ENCODE measurements at regions not wholly inside any gene's neighbourhood (a gene's known extent, or its start where the extent isn't known, plus 50 kb on each side); places are given as distances from the start of the nearest gene placed in this dataset.
"Not testable (repeated sequence)": the region's sequence is repeated elsewhere in the genome, so short reads cannot be mapped to it uniquely, and the experiment has no call there.

DNA sequence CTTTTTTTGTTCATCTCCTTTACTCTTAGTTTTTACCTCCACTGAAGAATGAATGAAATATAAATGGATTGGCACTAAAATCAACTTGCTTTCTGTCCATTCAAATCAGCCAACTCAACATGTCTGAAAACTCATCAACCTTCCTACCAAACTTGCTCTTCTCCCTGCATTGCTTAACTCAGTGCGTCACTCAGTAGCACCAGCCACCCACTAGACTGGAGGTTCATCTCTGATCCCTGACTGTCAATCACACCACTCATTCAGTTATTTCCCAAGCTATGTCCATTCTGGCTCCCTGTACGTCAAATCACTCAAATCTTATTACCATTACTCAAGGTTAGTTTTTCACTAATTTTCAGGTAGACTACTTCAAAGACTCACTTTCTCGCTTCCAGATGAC, 75.2 kb upstream of the RBMS1 start:
- Mint-ChIP-seq H3K9me3 (ENCODE audit: low read depth) (peaks cover 9% of the 10 kb centered on the region), H3K27ac (no peak overlapping the region), H3K36me3 (ENCODE audit: insufficient read depth) (no peaks in the 10 kb centered on the region), H3K27me3 (no peaks in the 10 kb centered on the region), H3K4me3 (ENCODE audit: low read depth) (no peak overlapping the region), H3K4me1 (ENCODE audit: low read depth) (no peaks in the 10 kb centered on the region)
- TF ChIP-seq, protein P1, sequence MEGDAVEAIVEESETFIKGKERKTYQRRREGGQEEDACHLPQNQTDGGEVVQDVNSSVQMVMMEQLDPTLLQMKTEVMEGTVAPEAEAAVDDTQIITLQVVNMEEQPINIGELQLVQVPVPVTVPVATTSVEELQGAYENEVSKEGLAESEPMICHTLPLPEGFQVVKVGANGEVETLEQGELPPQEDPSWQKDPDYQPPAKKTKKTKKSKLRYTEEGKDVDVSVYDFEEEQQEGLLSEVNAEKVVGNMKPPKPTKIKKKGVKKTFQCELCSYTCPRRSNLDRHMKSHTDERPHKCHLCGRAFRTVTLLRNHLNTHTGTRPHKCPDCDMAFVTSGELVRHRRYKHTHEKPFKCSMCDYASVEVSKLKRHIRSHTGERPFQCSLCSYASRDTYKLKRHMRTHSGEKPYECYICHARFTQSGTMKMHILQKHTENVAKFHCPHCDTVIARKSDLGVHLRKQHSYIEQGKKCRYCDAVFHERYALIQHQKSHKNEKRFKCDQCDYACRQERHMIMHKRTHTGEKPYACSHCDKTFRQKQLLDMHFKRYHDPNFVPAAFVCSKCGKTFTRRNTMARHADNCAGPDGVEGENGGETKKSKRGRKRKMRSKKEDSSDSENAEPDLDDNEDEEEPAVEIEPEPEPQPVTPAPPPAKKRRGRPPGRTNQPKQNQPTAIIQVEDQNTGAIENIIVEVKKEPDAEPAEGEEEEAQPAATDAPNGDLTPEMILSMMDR (IDR thresholded peaks at IDR 0.05; ENCODE audit: unreplicated experiment) = no peak
- DNase-seq (ENCODE audit: low spot score, unreplicated experiment) = no peak

DNA sequence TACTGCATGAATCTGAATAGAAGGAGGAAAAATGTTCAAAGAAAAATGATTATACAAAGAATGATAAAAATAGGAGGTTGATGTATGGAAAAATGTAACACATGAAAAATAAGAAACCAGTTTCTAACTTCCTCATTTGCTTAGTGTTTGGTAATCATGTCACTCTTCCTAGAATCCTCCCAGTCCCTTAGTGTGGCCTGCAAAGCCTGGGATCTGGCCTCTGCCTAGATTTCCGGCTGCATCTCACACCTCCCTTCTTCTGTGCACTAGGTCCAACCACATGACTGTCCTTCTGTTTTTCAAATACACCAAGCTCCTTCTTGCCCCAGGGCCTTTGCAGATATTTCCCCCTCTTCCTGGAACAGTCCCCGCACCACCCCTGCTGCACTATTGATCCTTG, 76.8 kb upstream of the RBMS1 start:
- TF ChIP-seq, protein P1 (IDR thresholded peaks at IDR 0.05; ENCODE audit: unreplicated experiment) = no peak
- Mint-ChIP-seq H3K9me3 (ENCODE audit: low read depth) (peaks cover 9% of the 10 kb centered on the region), H3K4me1 (ENCODE audit: low read depth) (no peaks in the 10 kb centered on the region), H3K4me3 (ENCODE audit: low read depth) (no peak overlapping the region), H3K27ac (no peak overlapping the region), H3K27me3 (no peaks in the 10 kb centered on the region), H3K36me3 (ENCODE audit: insufficient read depth) (no peaks in the 10 kb centered on the region)
- DNase-seq (ENCODE audit: low spot score, unreplicated experiment) = no peak

DNA sequence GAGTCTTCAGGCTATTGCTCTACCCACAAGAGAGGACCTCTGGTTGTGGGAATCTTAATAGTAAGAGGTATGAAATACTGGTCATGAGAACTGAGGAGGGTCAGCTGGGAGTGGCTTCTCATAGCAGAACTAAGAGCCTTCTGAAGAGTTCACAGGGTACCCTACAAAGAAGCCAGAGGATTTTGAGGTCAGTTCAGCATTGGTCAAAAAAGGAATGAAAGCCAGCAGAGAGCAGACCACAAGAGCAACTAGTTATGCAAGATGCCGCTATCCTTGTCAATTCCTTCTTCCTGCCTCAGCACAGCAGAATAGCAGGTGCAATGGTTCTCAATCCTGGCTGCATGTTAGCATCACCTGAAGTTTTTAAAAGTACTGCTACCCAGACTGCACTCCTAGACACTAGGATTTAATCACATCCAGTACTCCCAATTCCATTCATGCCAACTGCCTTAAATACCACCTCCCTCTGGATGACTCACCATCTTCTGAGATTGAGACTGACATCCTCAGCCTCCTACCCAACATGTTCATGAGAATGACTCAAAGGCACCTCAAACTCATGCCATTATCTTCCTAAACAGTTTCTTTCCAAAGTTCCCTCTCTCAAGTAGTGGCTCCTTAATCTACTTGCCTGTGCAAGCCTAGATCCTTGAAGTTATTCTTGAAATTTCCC, 81.0 kb upstream of the RBMS1 start:
- no peak for DNase-seq (ENCODE audit: low spot score, unreplicated experiment)
- Mint-ChIP-seq H3K27ac (no peak overlapping the region), H3K9me3 (ENCODE audit: low read depth) (peaks cover 13% of the 10 kb centered on the region), H3K36me3 (ENCODE audit: insufficient read depth) (no peaks in the 10 kb centered on the region), H3K4me1 (ENCODE audit: low read depth) (no peaks in the 10 kb centered on the region), H3K27me3 (no peaks in the 10 kb centered on the region), H3K4me3 (ENCODE audit: low read depth) (no peak overlapping the region)
- TF ChIP-seq, protein P1 (IDR thresholded peaks at IDR 0.05; ENCODE audit: unreplicated experiment) = no peak

DNA sequence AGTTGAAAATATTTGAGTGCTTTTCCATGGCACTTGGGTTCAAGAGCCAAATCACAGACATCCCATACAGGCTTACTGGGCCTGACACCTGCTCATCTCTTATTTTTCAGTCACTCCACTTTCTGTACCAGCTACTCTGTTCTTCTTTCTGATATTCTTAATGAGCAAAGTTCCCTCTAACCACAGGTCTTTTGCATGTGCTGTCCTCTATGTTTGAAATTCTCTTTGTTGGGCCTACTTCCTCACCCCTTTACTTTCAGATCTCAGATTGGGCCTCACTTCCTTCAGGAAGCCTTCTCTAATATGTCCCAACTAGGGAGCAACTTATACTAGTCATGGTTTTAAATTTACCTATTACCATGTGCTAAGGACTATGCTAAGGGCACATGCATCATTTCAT, 81.8 kb upstream of the RBMS1 start:
- DNase-seq (ENCODE audit: low spot score, unreplicated experiment) = no peak
- Mint-ChIP-seq H3K27ac (no peak overlapping the region), H3K27me3 (no peaks in the 10 kb centered on the region), H3K4me3 (ENCODE audit: low read depth) (no peak overlapping the region), H3K4me1 (ENCODE audit: low read depth) (no peaks in the 10 kb centered on the region), H3K9me3 (ENCODE audit: low read depth) (peaks cover 13% of the 10 kb centered on the region), H3K36me3 (ENCODE audit: insufficient read depth) (no peaks in the 10 kb centered on the region)
- TF ChIP-seq, protein P1 (IDR thresholded peaks at IDR 0.05; ENCODE audit: unreplicated experiment) = no peak

DNA sequence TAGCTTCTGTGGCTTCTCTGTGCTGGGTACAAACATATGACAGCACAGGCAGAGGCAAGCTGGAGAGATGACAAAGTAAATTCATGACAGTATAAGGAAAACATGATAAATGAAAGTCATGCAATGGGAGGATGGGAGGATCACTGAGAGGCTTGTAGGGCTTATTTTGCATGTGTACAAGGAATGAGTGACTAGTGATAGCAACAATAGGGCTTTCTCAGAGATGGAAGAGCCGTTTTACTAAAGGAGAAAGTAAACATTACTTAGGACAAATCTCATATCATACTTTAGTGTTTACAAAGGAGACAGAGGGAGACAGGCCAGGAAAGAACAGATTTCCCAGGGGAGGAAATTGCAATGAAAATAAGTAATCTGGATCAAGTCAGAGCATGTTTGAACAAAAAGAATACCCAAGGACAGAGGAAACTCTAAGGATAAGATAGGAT, 82.5 kb upstream of the RBMS1 start:
- Mint-ChIP-seq H3K27me3 (no peaks in the 10 kb centered on the region), H3K4me1 (ENCODE audit: low read depth) (no peaks in the 10 kb centered on the region), H3K27ac (no peak overlapping the region), H3K9me3 (ENCODE audit: low read depth) (peaks cover 13% of the 10 kb centered on the region), H3K36me3 (ENCODE audit: insufficient read depth) (no peaks in the 10 kb centered on the region), H3K4me3 (ENCODE audit: low read depth) (no peak overlapping the region)
- DNase-seq (ENCODE audit: low spot score, unreplicated experiment) = no peak
- TF ChIP-seq, protein P1 (IDR thresholded peaks at IDR 0.05; ENCODE audit: unreplicated experiment) = no peak

DNA sequence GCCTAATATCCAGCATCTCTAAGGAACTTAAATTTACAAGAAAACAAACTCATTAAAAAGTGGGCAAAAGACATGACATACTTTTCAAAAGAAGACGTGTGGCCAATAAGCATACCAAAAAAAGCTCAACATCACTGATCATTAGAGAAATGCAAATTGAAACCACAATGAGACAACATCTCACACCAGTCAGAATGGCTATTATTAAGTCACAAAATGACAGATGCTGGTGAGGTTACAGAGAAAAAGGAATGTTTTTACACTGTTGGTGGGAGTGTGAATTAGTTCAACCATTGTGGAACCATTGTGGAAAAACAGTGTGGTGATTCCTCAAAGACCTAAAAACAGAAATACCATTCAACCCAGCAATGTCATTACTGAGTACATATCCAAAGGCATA, 83.5 kb upstream of the RBMS1 start:
- not testable (repeated sequence) for H3K27me3 Mint-ChIP-seq; H3K4me1 Mint-ChIP-seq (ENCODE audit: low read depth); H3K27ac Mint-ChIP-seq; H3K36me3 Mint-ChIP-seq (ENCODE audit: insufficient read depth); DNase-seq (ENCODE audit: low spot score, unreplicated experiment); H3K4me3 Mint-ChIP-seq (ENCODE audit: low read depth)
- peaks cover 11% of the 10 kb centered on the region for H3K9me3 Mint-ChIP-seq (ENCODE audit: low read depth)
